ENCODE measurements at regions not wholly inside any gene's neighbourhood (a gene's known extent, or its start where the extent isn't known, plus 50 kb on each side); places are given as distances from the start of the nearest gene placed in this dataset.

- no peak overlapping the region for H3K4me3 ChIP-seq (ENCODE audit: low read depth, low read length)
- DNase-seq (ENCODE audit: low read depth), result no peak
- TF ChIP-seq, protein P1, sequence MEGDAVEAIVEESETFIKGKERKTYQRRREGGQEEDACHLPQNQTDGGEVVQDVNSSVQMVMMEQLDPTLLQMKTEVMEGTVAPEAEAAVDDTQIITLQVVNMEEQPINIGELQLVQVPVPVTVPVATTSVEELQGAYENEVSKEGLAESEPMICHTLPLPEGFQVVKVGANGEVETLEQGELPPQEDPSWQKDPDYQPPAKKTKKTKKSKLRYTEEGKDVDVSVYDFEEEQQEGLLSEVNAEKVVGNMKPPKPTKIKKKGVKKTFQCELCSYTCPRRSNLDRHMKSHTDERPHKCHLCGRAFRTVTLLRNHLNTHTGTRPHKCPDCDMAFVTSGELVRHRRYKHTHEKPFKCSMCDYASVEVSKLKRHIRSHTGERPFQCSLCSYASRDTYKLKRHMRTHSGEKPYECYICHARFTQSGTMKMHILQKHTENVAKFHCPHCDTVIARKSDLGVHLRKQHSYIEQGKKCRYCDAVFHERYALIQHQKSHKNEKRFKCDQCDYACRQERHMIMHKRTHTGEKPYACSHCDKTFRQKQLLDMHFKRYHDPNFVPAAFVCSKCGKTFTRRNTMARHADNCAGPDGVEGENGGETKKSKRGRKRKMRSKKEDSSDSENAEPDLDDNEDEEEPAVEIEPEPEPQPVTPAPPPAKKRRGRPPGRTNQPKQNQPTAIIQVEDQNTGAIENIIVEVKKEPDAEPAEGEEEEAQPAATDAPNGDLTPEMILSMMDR (IDR thresholded peaks at IDR 0.05; ENCODE audit: insufficient read depth, low read depth, low read length), result no peak
Measured at GRCh38 chr2:239696559-239697207, 295.9 kb upstream of the HDAC4 start.

DNA sequence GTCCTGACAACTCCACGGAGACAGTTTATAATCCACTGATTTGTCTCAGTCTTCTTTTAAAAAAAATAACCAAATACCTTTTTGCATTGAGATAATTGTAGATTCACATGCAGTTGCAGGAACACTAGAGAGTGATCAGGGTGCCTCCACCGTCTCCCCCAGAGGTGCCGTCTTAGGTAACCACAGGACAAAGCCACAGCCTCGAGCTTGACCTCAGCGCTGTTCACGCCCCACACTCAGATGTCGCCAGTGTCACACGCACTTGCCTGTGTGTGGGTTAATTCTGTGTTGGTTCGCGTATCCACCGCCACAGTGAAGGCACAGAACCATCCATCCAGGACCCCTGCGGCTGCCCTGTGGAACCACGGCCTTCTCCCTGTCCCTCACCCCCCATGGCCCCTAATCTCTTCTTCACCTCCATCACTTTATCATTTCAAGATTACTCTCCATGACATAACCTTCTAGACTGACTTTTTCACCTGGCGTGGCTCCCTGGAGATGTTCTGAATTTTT, 295.0 kb upstream of the HDAC4 start:
- no peak for DNase-seq (ENCODE audit: low read depth)
- TF ChIP-seq, protein P1 (IDR thresholded peaks at IDR 0.05; ENCODE audit: insufficient read depth, low read depth, low read length), result no peak

DNA sequence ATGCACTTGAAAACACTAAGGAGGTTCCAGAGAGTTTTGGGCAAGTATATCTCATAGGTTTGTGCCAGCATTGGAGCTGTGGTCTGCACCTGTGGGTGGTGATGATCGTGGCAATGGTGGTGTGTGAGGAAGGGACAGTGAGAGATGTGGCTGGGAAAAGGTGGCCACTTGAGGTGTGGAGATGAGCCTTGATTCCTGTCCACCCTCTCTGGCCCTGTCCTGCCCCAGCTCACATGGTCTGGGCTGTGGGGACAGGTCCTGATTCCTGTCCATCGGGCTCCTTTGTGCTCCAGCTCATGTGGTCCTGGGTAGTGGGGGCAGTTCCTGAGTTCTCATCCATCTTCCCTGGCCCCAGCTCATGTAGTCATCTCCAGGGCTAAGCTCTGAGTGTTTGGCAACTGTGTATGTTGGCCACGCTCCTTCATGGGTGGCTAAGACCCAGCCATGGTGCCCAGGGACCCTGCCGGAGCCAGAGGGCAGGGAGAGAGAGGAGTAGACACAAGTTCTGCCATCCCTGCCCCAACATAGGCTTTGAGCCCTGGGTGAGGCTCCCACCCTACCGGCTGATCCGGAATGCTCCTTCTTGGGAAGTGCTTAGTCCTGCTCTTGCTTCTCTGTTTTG, 294.4 kb upstream of the HDAC4 start:
- DNase-seq (ENCODE audit: low read depth), result no peak
- TF ChIP-seq, protein P1 (IDR thresholded peaks at IDR 0.05; ENCODE audit: insufficient read depth, low read depth, low read length), result no peak
- no peak overlapping the region for H3K4me3 ChIP-seq (ENCODE audit: low read depth, low read length)

More for the DNA sequence above, 295.0 kb upstream of the HDAC4 start:
- no peak overlapping the region for H3K4me3 ChIP-seq (ENCODE audit: low read depth, low read length)

- DNase-seq (ENCODE audit: low read depth), result no peak
- TF ChIP-seq, protein P1 (IDR thresholded peaks at IDR 0.05; ENCODE audit: insufficient read depth, low read depth, low read length), result no peak
- no peak overlapping the region for H3K4me3 ChIP-seq (ENCODE audit: low read depth, low read length)
Measured at GRCh38 chr2:239694487-239694886, 293.7 kb upstream of the HDAC4 start.

DNA sequence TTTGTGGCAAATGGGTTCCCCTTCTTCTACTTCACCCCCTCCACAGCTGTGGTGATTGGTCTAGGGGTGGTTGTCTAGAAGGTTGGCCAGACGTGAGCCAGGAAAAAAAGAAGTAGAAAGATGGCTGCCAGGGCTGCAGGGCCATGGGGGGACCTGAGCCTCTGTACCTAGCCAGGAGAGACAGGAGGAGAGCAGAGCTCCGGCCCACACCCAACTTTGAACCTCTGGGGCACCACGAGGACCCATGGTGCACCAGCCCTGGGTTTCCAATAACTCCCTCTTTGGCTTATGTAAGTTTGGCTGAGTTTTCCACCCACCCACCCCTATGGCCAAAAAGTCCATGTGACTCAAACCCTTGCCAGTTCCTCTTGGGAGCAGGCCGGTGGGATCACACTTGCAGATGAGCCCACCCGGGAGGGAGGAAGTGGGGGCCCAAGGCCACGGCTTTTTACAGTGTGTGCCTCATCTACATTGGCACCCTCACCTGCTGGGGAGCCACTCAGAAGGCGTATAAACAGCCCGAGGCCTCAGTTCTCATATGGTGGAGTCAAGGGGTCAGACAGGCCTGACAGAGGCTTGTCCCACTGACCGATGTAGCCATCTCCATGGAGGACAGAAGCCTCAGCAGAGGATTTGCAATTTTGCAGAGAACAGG, 293.1 kb upstream of the HDAC4 start:
- H3K4me3 ChIP-seq (ENCODE audit: low read depth, low read length), result no peak overlapping the region
- TF ChIP-seq, protein P1 (IDR thresholded peaks at IDR 0.05; ENCODE audit: insufficient read depth, low read depth, low read length), result no peak

DNA sequence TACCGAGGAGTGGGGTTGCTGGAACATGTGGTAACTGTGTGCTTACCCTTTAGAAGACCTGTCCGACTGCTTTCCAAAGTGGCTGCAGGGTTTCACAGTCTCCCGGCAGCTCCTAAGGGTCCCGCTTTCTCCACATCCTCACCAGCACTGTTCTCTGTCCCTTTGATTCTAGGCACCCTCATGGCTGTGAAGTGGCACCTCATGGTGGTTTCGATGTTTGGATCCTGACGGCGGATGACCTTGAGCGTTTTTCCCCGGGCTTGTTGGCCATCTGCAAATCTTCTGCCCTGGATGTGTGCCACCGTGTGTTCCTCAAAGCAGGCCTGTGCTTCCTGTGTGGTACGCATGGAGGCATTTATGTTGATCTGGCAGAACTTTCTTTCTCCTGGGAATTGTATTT, 292.5 kb upstream of the HDAC4 start:
- no peak for DNase-seq (ENCODE audit: low read depth)
- no peak overlapping the region for H3K4me3 ChIP-seq (ENCODE audit: low read depth, low read length)
- TF ChIP-seq, protein P1 (IDR thresholded peaks at IDR 0.05; ENCODE audit: insufficient read depth, low read depth, low read length), result no peak

More for the DNA sequence above, 293.1 kb upstream of the HDAC4 start:
- DNase-seq (ENCODE audit: low read depth), result no peak
